Activated T-helper 1 cell treated with Interleukin-2 at 50 U/mL for 16 hours (primary cell): ENCODE measurements at regions not wholly inside any gene's neighbourhood (a gene's known extent, or its start where the extent isn't known, plus 50 kb on each side); places are given as distances from the start of the nearest gene placed in this dataset.

Experiments used
- DNase-seq: peaks from one replicate; pipeline ENCODE4 v3.0.0-alpha.2; 2020; ENCODE audit warnings: low read depth

GRCh38 chr5:73395256-73395655 lies 53.3 kb downstream of the FOXD1 start:
- DNase-seq, result no peak

- DNase-seq, result no peak
These were observed 54.0 kb downstream of the FOXD1 start for GRCh38 chr5:73394610-73395009.

DNA sequence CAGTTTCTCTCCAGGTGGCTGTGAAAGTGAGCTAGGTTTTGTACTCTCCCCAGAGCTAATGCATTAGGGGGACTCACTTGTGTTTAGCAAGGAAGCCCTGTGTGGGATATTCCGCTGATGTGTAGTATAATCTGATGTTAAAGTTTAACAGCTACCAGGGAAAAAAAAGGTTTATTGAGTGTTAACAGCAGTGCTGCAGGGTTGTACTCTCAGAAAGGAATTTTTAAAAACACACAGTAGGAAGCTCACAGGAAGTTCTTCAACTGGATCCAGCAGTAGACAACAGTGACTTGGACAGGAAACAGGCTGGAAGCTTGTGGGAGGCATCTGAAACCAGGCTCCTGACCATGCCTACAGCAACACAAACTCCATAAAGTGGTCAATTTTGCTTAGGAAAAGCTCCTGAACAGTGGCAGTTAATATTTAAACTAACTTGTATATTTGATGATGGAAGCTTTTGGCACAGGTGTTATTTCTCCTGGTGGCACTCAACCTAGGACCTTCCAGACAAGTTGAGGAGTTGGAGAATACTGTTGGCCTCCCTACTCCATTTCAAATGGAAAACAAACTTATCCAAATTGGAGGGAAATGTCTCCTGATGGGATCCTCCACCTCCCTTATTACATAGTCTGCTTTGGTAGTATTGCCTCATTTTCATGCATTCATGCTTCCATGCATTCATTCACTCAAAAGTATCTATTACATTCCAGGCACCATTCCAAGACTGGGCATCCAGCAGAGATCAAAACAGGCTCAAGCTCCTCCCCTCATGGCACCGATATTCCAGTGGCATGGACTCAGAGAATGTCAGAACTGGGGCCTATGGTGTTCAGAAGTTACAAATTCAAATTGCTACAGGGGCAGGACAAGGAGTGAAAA lies 54.7 kb downstream of the FOXD1 start:
- no peak for DNase-seq

DNA sequence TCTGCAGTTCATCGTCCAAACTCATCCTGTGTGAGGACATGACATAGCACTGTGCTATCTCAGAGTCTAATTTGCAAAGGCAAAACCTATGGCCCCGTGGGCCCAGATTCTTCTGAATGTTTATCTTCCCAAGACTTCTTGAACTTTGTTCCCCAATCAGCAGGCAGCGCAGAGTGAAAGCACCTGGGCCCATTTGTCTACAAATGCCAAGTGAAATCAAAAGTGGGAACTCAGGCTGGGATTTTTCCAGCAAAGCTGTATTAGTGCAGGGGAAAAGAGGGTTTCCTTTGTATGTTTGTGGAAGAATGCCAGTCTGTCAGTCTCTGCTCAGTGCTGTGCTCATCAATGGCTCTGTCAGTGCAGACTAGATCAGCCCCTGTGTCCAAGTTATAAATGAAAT lies 55.8 kb downstream of the FOXD1 start:
- DNase-seq, result no peak

- DNase-seq, result no peak
These were observed 57.1 kb downstream of the FOXD1 start for GRCh38 chr5:73391441-73391881.

- no peak for DNase-seq
These were observed 57.6 kb downstream of the FOXD1 start for GRCh38 chr5:73390972-73391371.

DNA sequence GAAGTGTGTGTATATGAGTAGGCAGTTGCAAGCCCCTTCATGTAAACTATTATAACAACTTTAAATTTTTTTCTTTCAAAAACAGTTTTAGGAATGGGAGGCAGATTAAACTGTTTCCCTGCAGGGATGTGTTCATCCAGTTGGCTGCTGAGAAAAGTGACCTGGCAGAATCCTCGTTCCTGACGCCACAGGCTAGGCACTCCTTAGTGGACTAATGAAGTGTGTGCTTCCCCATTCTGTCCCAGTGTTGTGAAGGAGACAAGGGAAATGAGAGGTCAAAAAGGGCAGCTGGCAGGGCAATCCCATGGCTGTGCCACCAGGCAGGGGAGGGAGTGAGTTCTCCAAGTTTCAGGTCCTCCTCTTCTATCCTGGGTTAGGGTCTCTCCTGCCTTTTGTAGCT lies 59.8 kb downstream of the FOXD1 start:
- DNase-seq, result no peak

DNA sequence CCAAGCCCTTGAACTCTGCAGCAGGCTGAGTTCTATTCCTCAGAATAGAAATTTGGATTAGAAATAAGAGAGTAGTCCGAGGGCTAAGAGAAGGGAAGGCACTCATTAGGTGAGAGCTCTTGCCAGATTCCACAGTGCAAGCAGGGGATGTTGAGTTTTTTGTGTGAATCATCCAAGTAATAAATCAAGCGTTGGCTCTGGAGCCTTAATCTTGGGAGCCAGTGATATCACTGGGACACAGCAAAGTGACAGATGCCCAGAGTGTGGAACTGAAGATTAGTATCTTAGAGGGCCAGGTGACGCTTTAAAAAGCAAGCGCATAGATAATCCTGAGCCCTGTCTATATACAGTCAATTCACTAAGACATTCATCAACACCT lies 60.3 kb downstream of the FOXD1 start:
- no peak for DNase-seq

GRCh38 chr5:73387601-73388305 lies 60.8 kb downstream of the FOXD1 start:
- DNase-seq, result peak; percentile 39

GRCh38 chr5:73387149-73387591 lies 61.4 kb downstream of the FOXD1 start:
- no peak for DNase-seq

GRCh38 chr5:73384861-73385260 lies 63.7 kb downstream of the FOXD1 start:
- no peak for DNase-seq

DNA sequence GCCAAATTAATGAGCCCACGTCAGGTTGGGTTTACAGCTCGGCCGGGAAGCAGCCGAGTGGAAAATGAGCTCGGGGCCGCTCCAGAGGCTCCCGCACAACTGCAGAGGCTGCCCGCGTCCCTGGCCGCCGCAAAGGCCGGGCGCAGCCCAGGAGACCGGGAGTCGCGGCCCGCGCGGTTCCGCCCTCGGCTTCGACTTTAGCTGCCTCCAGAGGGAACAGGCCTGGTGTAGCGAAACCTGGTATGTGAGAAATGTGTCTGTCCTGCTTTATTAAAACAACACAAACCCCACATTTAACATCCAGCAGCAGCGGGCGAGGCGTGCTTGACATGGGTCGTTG lies 66.2 kb downstream of the FOXD1 start:
- no peak for DNase-seq

- DNase-seq, result no peak
These were observed 66.8 kb downstream of the FOXD1 start for GRCh38 chr5:73381590-73382400.

GRCh38 chr5:73380710-73381589 lies 67.6 kb downstream of the FOXD1 start:
- no peak for DNase-seq

- no peak for DNase-seq
These were observed 68.5 kb downstream of the FOXD1 start for GRCh38 chr5:73380041-73380440.

DNA sequence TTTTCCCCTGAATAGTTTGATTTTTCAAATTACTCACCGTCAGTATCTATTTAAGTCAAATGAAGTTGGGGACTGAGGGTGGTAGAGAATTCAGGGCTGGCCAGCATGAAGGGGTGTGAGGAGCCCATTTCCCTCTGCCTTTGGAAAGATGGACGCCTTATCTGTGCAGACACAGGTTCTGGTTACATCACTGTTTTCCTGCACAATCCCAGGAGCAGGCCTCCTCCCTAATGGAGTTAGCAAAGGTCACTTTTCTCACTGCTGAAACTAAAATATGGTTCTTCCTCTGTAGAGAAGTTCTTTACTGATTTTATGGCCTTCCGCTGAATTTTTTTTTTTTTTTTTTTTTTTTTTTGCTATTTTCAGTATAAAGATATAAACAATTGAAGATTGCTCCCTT lies 69.1 kb downstream of the FOXD1 start:
- DNase-seq, result no peak

- DNase-seq, result no peak
These were observed 69.8 kb downstream of the FOXD1 start for GRCh38 chr5:73378765-73379164.

DNA sequence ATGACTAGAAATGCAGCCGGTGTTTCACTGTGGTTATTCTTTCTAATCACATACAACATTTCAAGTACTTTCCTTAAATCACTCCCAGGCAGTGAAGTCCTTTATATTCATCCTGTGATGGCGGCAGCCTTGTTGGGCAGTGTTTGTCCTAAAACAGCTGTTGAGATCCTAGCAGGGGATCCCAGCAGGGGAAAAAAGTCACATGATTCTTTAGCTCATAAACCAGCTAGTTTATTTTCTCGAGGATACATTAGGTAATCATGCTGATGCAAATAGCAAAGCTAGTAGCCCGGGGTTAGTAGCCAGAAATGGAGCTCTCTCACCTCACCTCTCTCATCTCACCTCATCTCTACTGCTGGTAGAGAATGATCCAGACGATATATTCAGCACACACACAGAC lies 70.5 kb downstream of the FOXD1 start:
- DNase-seq, result no peak

- DNase-seq, result no peak
These were observed 71.9 kb downstream of the FOXD1 start for GRCh38 chr5:73376618-73377170.

GRCh38 chr5:73375949-73376348 lies 72.6 kb downstream of the FOXD1 start:
- DNase-seq, result no peak

DNA sequence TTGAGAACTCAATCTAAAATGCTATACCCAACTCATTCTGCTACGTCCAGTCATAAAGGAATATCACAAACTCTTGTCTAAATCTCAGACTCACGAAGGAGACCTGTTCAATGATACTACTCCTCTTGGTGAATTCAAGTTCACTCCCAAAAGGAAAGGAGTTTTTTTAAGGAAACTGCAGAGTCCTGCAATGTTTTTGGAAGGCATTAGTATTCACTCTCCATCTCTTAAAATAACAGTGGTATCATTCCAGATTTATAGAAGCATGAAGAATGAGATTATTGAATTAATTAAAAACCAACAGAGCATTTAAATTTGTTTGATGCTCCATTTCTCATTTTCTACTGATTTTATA lies 73.4 kb downstream of the FOXD1 start:
- DNase-seq, result no peak
